IMR-90 (cell line): ENCODE measurements at regions not wholly inside any gene's neighbourhood (a gene's known extent, or its start where the extent isn't known, plus 50 kb on each side); places are given as distances from the start of the nearest gene placed in this dataset.

Source experiments
- ATAC-seq: fragments of 200-7000 bp; cut with Tn5 transposase; 2 replicates; pipeline ENCODE4 v1.9.1; 2020; ENCODE audit warnings: low read depth, mild to moderate bottlenecking, moderate library complexity
- BruUV-seq: library from RNA; stranded (reverse); fragments of 400-500 nt; replicated peaks from 2 replicates; lab custom pipeline; 2021; lab: Mats Ljungman, UMichigan
- CTCF ChIA-PET: fragments of 300-600 bp; formaldehyde crosslinking; extraction: SDS; loops from one replicate; lab custom pipeline; 2021; ENCODE audit warnings: antibody characterized with exemption; lab: Yijun Ruan, JAX
- POLR2A ChIA-PET: fragments of 300-600 bp; sonication (Branson Sonifier 250); formaldehyde crosslinking; loops from one replicate; lab custom pipeline; 2022; ENCODE audit warnings: antibody characterized with exemption; ENCODE audit not compliant: unreplicated experiment; lab: Charles Lee
- DNase-seq: peaks from one replicate; pipeline ENCODE4 v3.0.0; 2013
- H2AFZ ChIP-seq: replicated peaks from 2 replicates; pipeline ENCODE3; 2013; ENCODE audit warnings: low read length, mild to moderate bottlenecking; ENCODE audit not compliant: poor library complexity
- H2AK5ac ChIP-seq: 2 replicates; pipeline ENCODE4 v1.6.1; 2013; ENCODE audit warnings: low read depth, low read length, inconsistent platforms
- H2AK9ac ChIP-seq: replicated peaks from 2 replicates; pipeline ENCODE3; 2013; ENCODE audit warnings: mild to moderate bottlenecking, low read depth, low read length, moderate library complexity; ENCODE audit not compliant: poor library complexity
- H2BK120ac ChIP-seq: 2 replicates; pipeline ENCODE4 v1.6.1; 2013; ENCODE audit warnings: low read depth, low read length, inconsistent platforms
- H2BK15ac ChIP-seq: 3 replicates; pipeline ENCODE4 v1.6.1; 2013; ENCODE audit warnings: low read depth, low read length, inconsistent platforms
- H2BK20ac ChIP-seq: 2 replicates; pipeline ENCODE4 v1.6.1; 2013; ENCODE audit warnings: low read depth, mild to moderate bottlenecking, inconsistent platforms, low read length, moderate library complexity
- H2BK5ac ChIP-seq: 2 replicates; pipeline ENCODE4 v1.6.1; 2013; ENCODE audit warnings: mild to moderate bottlenecking, low read depth, low read length, inconsistent platforms; ENCODE audit not compliant: poor library complexity, severe bottlenecking
- H3K14ac ChIP-seq: replicated peaks from 2 replicates; pipeline ENCODE4 v1.6.1; 2013; ENCODE audit warnings: low read depth, low read length, inconsistent platforms
- H3K18ac ChIP-seq: 2 replicates; pipeline ENCODE4 v1.6.1; 2013; ENCODE audit warnings: low read depth, low read length, control low read depth
- H3K23ac ChIP-seq: 2 replicates; pipeline ENCODE4 v1.6.1; 2013; ENCODE audit warnings: low read depth, low read length, inconsistent platforms
- H3K27ac ChIP-seq: 2 replicates; pipeline ENCODE4 v1.5.1; 2013; ENCODE audit warnings: mild to moderate bottlenecking, control low read depth, low read length; ENCODE audit not compliant: insufficient read depth
- H3K27me3 ChIP-seq: 2 replicates; pipeline ENCODE4 v1.6.1; 2013; ENCODE audit warnings: low read length; ENCODE audit not compliant: control insufficient read depth, insufficient read depth
- H3K36me3 ChIP-seq: 2 replicates; pipeline ENCODE4 v1.6.1; 2013; ENCODE audit warnings: low read length, mixed read lengths; ENCODE audit not compliant: control insufficient read depth, insufficient read depth
- H3K4ac ChIP-seq: 2 replicates; pipeline ENCODE4 v1.6.1; 2013; ENCODE audit warnings: low read depth, low read length, inconsistent platforms
- H3K4me1 ChIP-seq: 2 replicates; pipeline ENCODE4 v1.6.1; 2013; ENCODE audit warnings: low read length, mixed read lengths; ENCODE audit not compliant: control insufficient read depth, insufficient read depth
- H3K4me2 ChIP-seq: 2 replicates; pipeline ENCODE4 v1.6.1; 2013; ENCODE audit warnings: low read depth, mild to moderate bottlenecking, control low read depth, low read length, moderate library complexity
- H3K4me3 ChIP-seq: 2 replicates; pipeline ENCODE4 v1.5.1; 2013; ENCODE audit warnings: low read depth, mild to moderate bottlenecking, control low read depth, low read length, moderate library complexity; ENCODE audit not compliant: insufficient read depth
- H3K56ac ChIP-seq: 2 replicates; pipeline ENCODE4 v1.6.1; 2013; ENCODE audit warnings: low read length, inconsistent platforms; ENCODE audit not compliant: insufficient read depth; ENCODE audit errors: extremely low read depth
- H3K79me1 ChIP-seq, 2 experiments: 2 replicates each; pipeline ENCODE4 v1.6.1; 2013; ENCODE audit warnings: low read length in 2 of 2, inconsistent platforms in 1 of 2, low read depth in 1 of 2
- H3K9ac ChIP-seq: 2 replicates; pipeline ENCODE4 v1.6.1; 2013; ENCODE audit warnings: low read depth, low read length, control low read depth
- H3K9me1 ChIP-seq: 2 replicates; pipeline ENCODE4 v1.6.1; 2013; ENCODE audit warnings: low read length, inconsistent platforms; ENCODE audit not compliant: insufficient read depth
- H3K9me3 ChIP-seq: 2 replicates; pipeline ENCODE4 v1.6.1; 2013; ENCODE audit warnings: low read length; ENCODE audit not compliant: control insufficient read depth, insufficient read depth
- H4K20me1 ChIP-seq: 2 replicates; pipeline ENCODE4 v1.6.1; 2013; ENCODE audit warnings: low read length, inconsistent platforms; ENCODE audit not compliant: insufficient read depth
- H4K5ac ChIP-seq: 2 replicates; pipeline ENCODE4 v1.6.1; 2013; ENCODE audit warnings: mild to moderate bottlenecking, low read depth, low read length, control low read depth
- H4K8ac ChIP-seq, 2 experiments: 2 replicates each; pipeline ENCODE4 v1.6.1; 2013; ENCODE audit warnings: low read depth in 2 of 2, low read length in 2 of 2, control low read depth in 1 of 2, inconsistent platforms in 1 of 2
- H4K91ac ChIP-seq: 2 replicates; pipeline ENCODE4 v1.6.1; 2013; ENCODE audit warnings: low read depth, low read length, inconsistent platforms; ENCODE audit not compliant: insufficient read depth
- BHLHE40 ChIP-seq: fragments of 150-350 bp; IDR thresholded peaks from 2 replicates; pipeline ENCODE4 v1.6.1; 2016; ENCODE audit warnings: mild to moderate bottlenecking, low read depth, low read length
- CEBPB ChIP-seq: IDR thresholded peaks from 2 replicates; pipeline ENCODE4 v1.6.1; 2012; ENCODE audit warnings: low read depth, low read length, improper control_type of control experiment
- CHD1 ChIP-seq: IDR thresholded peaks from 2 replicates; pipeline ENCODE4 v1.6.1; 2012; ENCODE audit warnings: low read depth, low read length, improper control_type of control experiment
- FOS ChIP-seq: fragments of 150-350 bp; IDR thresholded peaks from 2 replicates; pipeline ENCODE4 v1.6.1; 2016; ENCODE audit warnings: low read depth, low read length
- MAFK ChIP-seq: IDR thresholded peaks from 2 replicates; pipeline ENCODE4 v1.6.1; 2012; ENCODE audit warnings: low read depth, low read length, improper control_type of control experiment
- MAZ ChIP-seq: IDR thresholded peaks from 2 replicates; pipeline ENCODE4 v1.6.1; 2012; ENCODE audit warnings: low read depth, mild to moderate bottlenecking, low read length, improper control_type of control experiment, moderate library complexity, borderline replicate concordance
- NFE2L2 ChIP-seq: fragments of 150-350 bp; IDR thresholded peaks from 2 replicates; pipeline ENCODE4 v1.6.1; 2016; ENCODE audit warnings: low read depth, mild to moderate bottlenecking, low read length
- RCOR1 ChIP-seq: IDR thresholded peaks from 2 replicates; pipeline ENCODE4 v1.6.1; 2012; ENCODE audit warnings: mild to moderate bottlenecking, low read length, improper control_type of control experiment; ENCODE audit not compliant: insufficient replicate concordance
- SMC3 ChIP-seq: fragments of 150-350 bp; IDR thresholded peaks from 2 replicates; pipeline ENCODE4 v1.6.1; 2016; ENCODE audit warnings: low read depth, mild to moderate bottlenecking, antibody characterized with exemption, low read length, moderate library complexity
- WGBS, 2 experiments: methylation state at CpG; one replicate each; pipeline versions ENCODE4 v1.1.5 to v1.1.7; 2013; ENCODE audit warnings: missing lambda C conversion rate in 2 of 2; ENCODE audit not compliant: insufficient read length in 1 of 2; ENCODE audit errors: extremely low coverage in 2 of 2; 5-methylcytosine and 5-hydroxymethylcytosine counted together
- dilution Hi-C: fragments of 300-500 bp; cut with HindIII; formaldehyde crosslinking; loops from one replicate; pipeline ENCODE4 v1.14.3; 2018; ENCODE audit warnings: low sequenced_read_pairs; ENCODE audit not compliant: unreplicated experiment
- in situ Hi-C: fragments of 300-500 bp; cut with MboI; formaldehyde crosslinking; loops from 3 replicates; pipeline ENCODE4 v1.14.3; 2019; ENCODE audit warnings: low sequenced_read_pairs, inconsistent platforms, mixed read lengths
- intact Hi-C: fragments of 100-400 bp; cut with micrococcal nuclease; formaldehyde crosslinking; loops from 2 replicates; pipeline ENCODE4 v1.10.0; 2022
- TF ChIP-seq, protein P1 (sequence below): fragments of 150-350 bp; IDR thresholded peaks from 2 replicates; pipeline ENCODE4 v1.6.1; 2017; ENCODE audit warnings: mild to moderate bottlenecking, antibody characterized with exemption, low read length, low read depth
- TF ChIP-seq, protein P2 (sequence below): fragments of 150-350 bp; IDR thresholded peaks from 2 replicates; pipeline ENCODE4 v1.6.1; 2016; ENCODE audit warnings: low read depth, mild to moderate bottlenecking, low read length, moderate library complexity, borderline replicate concordance

DNA sequence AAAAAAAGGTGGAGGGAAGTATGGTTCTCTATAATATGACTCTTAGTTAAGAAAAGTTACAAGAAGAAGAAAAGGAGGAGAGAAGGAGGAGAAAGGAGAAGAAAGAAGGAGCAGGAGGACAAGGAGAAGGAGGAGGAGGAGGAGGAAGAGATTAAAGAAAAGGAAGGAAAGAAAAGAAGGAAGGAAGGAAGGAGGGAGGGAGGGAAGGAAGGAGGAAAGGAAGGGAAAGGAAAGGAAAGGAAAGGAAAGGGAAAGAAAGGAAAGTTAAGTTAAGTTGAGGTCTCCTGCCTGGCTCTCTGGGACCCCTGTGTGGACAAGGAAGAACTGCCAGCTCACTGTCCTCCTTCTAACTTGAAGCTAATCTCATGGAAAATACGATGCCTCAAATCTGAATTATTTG lies 429.5 kb downstream of the TSHZ3 start:
- dilution Hi-C loops (no loop called here), intact Hi-C loops (no loop called here), in situ Hi-C loops (no loop called here)
- Histone ChIP-seq H3K18ac (no peak overlapping the region), H3K23ac (no peak overlapping the region), H4K91ac (no peak overlapping the region), H2BK20ac (no peak overlapping the region), H2AK9ac (no peak overlapping the region), H4K8ac (no peak overlapping the region), H2AK5ac (no peak overlapping the region), H3K4me1 (no peaks in the 10 kb centered on the region), H2BK120ac (no peak overlapping the region), H3K27me3 (no peaks in the 10 kb centered on the region), H3K4me2 (no peak overlapping the region), H4K20me1 (no peaks in the 10 kb centered on the region), H3K56ac (no peak overlapping the region), H3K4me3 (no peak overlapping the region), H2AFZ (no peak overlapping the region), H3K79me1 (no peaks in the 10 kb centered on the region), H3K9me1 (no peaks in the 10 kb centered on the region), H3K9me3 (no peaks in the 10 kb centered on the region), H4K5ac (no peak overlapping the region), H2BK5ac (no peak overlapping the region), H3K4ac (no peak overlapping the region), H3K9ac (no peak overlapping the region), H3K36me3 (no peaks in the 10 kb centered on the region), H2BK15ac (no peak overlapping the region), H3K27ac (no peak overlapping the region), H3K14ac (no peak overlapping the region)
- no TSS peak for BruUV-seq
- POLR2A ChIA-PET, result no interaction called here
- CTCF ChIA-PET, result no interaction called here
- WGBS, 2 experiments, result no CpG with 5 or more reads among the region's 1 CpG
- ATAC-seq (no peak), DNase-seq (no peak)
- TF ChIP-seq BHLHE40 (no peak), RCOR1 (no peak), CEBPB (no peak), CHD1 (no peak), FOS (no peak), SMC3 (no peak), MAZ (no peak), MAFK (no peak), NFE2L2 (no peak)
- TF ChIP-seq, protein P1, sequence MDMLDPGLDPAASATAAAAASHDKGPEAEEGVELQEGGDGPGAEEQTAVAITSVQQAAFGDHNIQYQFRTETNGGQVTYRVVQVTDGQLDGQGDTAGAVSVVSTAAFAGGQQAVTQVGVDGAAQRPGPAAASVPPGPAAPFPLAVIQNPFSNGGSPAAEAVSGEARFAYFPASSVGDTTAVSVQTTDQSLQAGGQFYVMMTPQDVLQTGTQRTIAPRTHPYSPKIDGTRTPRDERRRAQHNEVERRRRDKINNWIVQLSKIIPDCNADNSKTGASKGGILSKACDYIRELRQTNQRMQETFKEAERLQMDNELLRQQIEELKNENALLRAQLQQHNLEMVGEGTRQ, result no peak
- TF ChIP-seq, protein P2, sequence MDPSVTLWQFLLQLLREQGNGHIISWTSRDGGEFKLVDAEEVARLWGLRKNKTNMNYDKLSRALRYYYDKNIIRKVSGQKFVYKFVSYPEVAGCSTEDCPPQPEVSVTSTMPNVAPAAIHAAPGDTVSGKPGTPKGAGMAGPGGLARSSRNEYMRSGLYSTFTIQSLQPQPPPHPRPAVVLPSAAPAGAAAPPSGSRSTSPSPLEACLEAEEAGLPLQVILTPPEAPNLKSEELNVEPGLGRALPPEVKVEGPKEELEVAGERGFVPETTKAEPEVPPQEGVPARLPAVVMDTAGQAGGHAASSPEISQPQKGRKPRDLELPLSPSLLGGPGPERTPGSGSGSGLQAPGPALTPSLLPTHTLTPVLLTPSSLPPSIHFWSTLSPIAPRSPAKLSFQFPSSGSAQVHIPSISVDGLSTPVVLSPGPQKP, result no peak
